Jurkat, Clone E6-1 (cell line): ENCODE measurements at regions not wholly inside any gene's neighbourhood (a gene's known extent, or its start where the extent isn't known, plus 50 kb on each side); places are given as distances from the start of the nearest gene placed in this dataset.

Source experiments
- DNase-seq: peaks from one replicate; pipeline ENCODE4 v3.0.0-alpha.2; 2011; ENCODE audit warnings: low read depth, low spot score
- H3K4me3 ChIP-seq: 2 replicates; pipeline ENCODE4 v1.5.1; 2011; ENCODE audit warnings: mild to moderate bottlenecking, low read length, control low read depth, moderate library complexity

DNA sequence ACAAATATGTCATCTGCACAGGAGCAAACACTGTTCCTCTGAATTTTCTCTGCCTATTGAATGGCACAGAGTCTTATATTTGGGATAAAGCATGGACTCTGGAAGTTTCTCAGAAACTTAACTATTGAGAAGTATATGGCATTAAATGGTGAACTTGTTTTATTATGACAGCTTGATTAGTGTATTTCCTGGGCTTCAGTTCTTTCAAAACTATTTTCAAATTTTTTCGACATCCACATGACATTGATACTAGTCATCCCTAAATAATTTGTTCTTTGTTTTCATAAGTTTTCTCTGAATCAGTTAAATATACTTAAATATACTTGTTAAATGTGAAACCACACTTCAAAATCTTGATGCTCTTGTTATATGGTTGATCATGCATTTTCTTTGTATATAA, 144.0 kb upstream of the TSHZ2 start:
- DNase-seq: no peak
- H3K4me3 ChIP-seq: no peak overlapping the region

DNA sequence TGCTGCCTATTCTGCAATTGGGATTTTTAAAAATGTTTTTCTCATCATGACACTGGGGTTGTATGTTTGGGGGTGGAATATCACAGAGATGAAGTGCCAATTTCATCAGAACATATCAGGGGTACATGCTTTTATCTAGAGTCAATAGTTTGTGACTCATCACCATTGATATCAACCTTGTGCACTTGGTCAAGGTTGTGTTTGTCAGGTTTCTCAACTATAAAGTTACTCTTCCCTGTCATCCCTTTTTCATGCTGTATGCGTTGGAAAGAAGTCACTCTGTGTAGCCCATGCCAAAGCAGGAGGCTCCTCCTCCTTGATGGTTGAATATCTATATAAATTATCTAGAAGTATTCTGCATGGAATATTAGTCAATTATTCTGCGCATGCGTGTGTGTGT, 145.4 kb upstream of the TSHZ2 start:
- DNase-seq: no peak
- no peak overlapping the region for H3K4me3 ChIP-seq

- no peak overlapping the region for H3K4me3 ChIP-seq
- DNase-seq: no peak
Observed at GRCh38 chr20:52826321-52826720, 145.8 kb upstream of the TSHZ2 start.

DNA sequence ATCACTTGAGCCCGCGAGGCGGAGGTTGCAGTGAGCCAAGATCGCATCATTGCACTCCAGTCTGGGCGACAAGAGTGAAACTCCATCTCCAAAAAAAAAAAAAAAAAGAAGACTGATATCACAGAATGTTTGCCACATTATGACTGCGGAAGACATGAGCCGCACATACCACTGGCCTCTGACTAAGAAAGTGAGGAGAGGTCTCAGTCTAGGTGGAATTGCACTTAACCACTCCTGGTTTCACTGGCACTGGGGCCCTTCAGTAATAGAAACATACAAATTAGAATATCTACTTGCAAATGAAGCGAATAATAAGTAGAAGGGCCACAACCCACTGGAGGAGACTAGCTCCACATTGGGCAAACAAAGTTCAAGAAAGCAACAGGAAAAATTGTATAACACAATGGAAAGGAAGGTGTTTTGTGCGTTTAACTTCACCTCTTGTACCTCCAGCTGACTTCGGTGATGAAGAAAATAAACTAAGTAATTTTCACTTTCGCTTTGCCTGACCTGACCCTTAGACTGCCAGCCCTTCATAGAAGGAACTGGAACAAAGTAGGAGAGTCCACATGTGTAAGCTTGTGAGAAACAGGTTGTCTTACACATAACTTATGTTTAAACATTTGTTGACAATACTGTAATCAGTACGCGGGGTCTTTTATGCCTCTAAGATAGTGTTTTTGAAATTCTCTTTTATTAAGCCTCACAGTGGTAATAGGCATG, 147.5 kb upstream of the TSHZ2 start:
- no peak for DNase-seq
- no peak overlapping the region for H3K4me3 ChIP-seq

GRCh38 chr20:52823303-52823702, 148.9 kb upstream of the TSHZ2 start:
- H3K4me3 ChIP-seq: no peak overlapping the region
- DNase-seq: no peak

DNA sequence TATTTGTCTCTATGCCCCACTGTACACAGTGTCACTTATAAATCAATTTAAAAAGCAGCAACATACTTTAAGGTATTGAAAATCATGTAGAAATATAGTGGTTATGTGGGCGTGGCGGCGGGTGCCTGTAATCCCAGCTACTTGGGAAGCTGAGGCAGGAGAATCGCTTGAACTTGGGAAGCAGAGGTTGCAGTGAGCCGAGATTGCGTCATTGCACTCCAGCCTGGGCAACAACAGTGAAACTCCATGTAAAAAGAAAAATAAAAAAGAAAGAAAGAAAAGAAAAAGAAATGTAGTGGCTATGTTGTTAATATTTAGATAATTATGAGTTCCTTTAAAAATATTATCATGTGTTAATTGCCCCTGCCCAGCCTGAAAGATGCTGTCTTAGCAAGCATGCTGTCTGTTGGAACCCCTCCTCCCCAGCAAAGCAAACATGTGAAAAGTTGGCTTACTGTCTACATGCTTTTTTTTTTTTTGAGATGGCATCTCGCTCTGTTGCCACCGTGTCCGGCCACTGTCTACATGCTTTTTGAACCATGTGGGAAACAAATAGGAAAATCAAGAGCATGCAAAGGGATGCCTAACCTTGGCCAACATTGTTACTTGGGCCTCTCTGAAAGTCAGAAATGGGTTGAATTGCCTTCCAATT, 151.4 kb upstream of the TSHZ2 start:
- DNase-seq: no peak
- H3K4me3 ChIP-seq: no peak overlapping the region

- no peak for DNase-seq
- H3K4me3 ChIP-seq: no peak overlapping the region
Observed at GRCh38 chr20:52818491-52818890, 153.7 kb upstream of the TSHZ2 start.

- H3K4me3 ChIP-seq: no peak overlapping the region
- no peak for DNase-seq
Observed at GRCh38 chr20:52817981-52818380, 154.2 kb upstream of the TSHZ2 start.

DNA sequence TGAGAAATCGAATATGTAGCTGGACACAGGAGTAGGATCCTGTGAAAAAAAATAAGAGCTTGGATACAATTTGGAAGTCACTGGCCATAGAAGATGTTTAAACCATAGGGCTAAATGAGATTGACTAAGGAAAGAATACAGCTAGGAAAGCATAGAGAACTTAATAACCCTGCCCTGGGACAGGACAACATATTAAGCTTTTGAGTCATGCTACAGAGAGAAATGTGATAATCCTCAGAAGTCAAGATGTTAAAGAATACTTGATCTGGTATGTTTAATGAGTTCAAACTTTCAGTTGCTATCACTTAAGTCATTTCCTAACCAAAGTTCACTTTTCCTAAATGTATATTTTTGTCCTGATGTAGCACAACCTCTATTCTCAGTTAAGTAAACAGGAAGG, 154.6 kb upstream of the TSHZ2 start:
- H3K4me3 ChIP-seq: no peak overlapping the region
- DNase-seq: no peak

GRCh38 chr20:52814371-52814770, 157.8 kb upstream of the TSHZ2 start:
- no peak overlapping the region for H3K4me3 ChIP-seq
- DNase-seq: no peak

DNA sequence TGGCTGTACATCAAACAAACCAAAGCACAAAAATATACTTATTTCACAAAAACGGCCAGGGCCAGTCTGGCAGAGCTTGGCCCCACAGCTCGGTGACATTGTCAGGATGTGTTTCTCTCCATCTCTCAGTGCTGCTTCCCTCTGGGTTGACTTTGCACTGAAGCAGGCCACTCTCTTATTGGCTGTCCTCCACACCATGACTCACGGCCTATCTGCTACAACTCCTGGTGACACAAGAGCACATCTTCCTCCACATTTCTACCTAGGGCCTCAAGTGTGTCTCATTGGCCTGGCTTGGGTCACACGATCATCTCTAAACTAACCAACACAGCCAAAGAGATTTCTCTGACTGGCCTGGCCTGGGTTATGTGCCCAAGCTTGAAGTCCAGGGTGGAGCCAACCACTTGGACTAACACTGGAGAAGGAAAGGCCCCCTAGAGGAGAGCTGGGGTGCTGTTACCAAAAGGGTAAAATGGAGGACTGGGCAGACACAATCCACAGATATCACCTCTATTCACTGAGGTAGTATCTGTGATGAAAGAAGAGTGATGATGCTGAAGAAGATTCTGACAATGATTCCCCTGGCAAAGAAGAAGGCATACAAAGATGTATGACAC, 159.8 kb upstream of the TSHZ2 start:
- DNase-seq: no peak
- no peak overlapping the region for H3K4me3 ChIP-seq

- H3K4me3 ChIP-seq: no peak overlapping the region
- DNase-seq: no peak
Observed at GRCh38 chr20:52809003-52809402, 163.2 kb upstream of the TSHZ2 start.

DNA sequence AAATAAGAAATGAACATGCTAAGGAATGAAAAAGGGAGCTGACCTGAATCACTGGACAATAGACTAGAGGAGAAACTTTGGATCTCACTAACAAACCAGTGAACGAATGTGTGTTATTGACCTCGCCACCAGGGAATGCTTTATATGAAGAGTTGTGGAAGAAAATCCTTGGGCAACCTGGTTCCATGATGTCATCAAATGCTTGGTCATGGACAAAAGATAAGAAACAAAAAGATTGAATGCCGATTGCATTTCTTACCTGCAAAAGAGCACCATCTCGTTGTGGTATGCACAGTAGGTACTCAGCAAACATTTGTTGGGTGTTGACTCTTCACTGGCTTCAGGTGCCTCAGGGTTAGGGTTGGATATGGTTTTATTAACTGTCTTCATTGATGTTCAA, 165.2 kb upstream of the TSHZ2 start:
- no peak overlapping the region for H3K4me3 ChIP-seq
- DNase-seq: no peak

GRCh38 chr20:52805843-52806242, 166.3 kb upstream of the TSHZ2 start:
- no peak overlapping the region for H3K4me3 ChIP-seq
- no peak for DNase-seq

- DNase-seq: no peak
- no peak overlapping the region for H3K4me3 ChIP-seq
Observed at GRCh38 chr20:52805296-52805571, 166.9 kb upstream of the TSHZ2 start.

GRCh38 chr20:52804497-52805295, 167.5 kb upstream of the TSHZ2 start:
- H3K4me3 ChIP-seq: no peak overlapping the region
- no peak for DNase-seq

- H3K4me3 ChIP-seq: no peak overlapping the region
- DNase-seq: no peak
Observed at GRCh38 chr20:52801628-52802006, 170.5 kb upstream of the TSHZ2 start.

DNA sequence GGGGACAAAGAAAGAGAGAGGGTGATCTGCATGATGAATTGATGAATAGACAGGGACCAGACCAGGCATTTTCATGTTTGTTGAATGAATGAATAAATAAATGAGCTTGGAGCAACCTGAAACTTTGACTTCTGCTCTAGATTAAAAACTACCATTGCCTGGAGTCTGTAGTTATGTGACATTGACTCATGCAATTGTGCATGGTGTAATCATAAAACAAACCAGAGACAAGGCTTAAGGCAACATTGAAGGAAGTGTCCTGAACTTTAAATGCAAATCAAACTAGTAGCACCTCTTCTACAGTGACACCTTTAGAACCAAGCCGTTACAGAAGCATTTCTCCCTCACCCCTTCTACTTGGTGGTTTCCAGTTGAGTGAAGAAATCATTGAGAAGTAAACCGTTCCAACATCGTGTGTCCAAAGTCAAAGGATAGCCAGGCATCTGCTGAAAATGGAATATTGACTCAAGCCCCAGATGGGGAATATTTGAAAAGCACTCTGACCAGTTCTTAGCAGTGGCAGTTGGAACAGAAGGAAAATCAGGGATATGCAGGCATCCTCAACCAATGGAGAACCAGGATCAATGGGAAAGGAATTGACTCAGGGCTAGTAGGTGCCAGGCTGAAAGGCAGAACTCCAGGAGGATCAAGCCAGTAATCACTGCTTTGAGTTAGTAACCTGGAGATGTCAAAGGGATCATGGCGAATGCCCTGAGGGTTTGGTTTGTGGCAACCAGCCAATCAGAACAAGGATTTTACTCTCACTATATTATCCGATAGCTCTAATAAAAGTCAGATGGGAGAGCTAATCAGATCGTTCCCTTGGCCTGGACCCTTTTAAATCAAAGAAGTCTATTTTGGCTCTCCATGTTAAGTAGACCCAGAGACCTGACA, 171.2 kb upstream of the TSHZ2 start:
- DNase-seq: no peak

DNA sequence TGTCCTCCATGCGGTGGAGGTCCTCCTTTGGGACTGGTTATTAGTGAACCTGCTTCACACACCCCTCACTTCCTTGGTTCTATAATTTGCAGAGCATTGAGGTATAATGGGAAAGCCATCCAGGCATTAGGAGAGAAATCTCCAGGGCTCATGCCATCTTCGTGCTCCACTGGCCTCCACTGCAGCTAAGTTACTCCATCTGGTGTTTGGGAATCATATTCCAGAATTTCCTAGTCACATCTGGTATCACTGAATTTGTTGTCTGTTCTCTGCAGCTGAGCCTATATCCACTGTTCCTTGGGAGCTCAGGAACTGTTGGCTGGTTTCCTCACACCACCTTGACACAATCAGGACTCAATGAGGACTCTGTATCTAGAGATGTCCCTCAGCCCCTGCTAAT, 173.0 kb upstream of the TSHZ2 start:
- DNase-seq: no peak
- H3K4me3 ChIP-seq: no peak overlapping the region

More for the DNA sequence above, 171.2 kb upstream of the TSHZ2 start:
- no peak overlapping the region for H3K4me3 ChIP-seq
